Large intestine (tissue), 3 donors: ENCODE measurements at regions not wholly inside any gene's neighbourhood (a gene's known extent, or its start where the extent isn't known, plus 50 kb on each side); places are given as distances from the start of the nearest gene placed in this dataset.

Source experiments
- DNase-seq, 2 donors: peaks; one replicate each; pipeline versions ENCODE4 v3.0.0 to v3.0.0-alpha.2; 2013
- H3K27ac ChIP-seq: one replicate; pipeline ENCODE4 v1.5.1; 2013; ENCODE audit warnings: low read length
- H3K27me3 ChIP-seq: 2 replicates; pipeline ENCODE4 v1.6.1; 2013; ENCODE audit warnings: low read length; ENCODE audit not compliant: control insufficient read depth, insufficient read depth
- H3K36me3 ChIP-seq: 2 replicates; pipeline ENCODE4 v1.6.1; 2013; ENCODE audit warnings: low read length; ENCODE audit not compliant: control insufficient read depth, insufficient read depth
- H3K4me1 ChIP-seq: one replicate; pipeline ENCODE4 v1.6.1; 2013; ENCODE audit warnings: low read length; ENCODE audit not compliant: control insufficient read depth, insufficient read depth
- H3K4me3 ChIP-seq: one replicate; pipeline ENCODE4 v1.5.1; 2013; ENCODE audit warnings: low read length
- H3K9me3 ChIP-seq: one replicate; pipeline ENCODE4 v1.6.1; 2013; ENCODE audit warnings: mild to moderate bottlenecking, low read depth, low read length, moderate library complexity; ENCODE audit not compliant: control insufficient read depth
- WGBS: methylation state at CpG from one replicate; pipeline ENCODE4 v1.1.5; 2013; ENCODE audit warnings: low lambda C conversion rate; ENCODE audit not compliant: insufficient coverage; 5-methylcytosine and 5-hydroxymethylcytosine counted together

DNA sequence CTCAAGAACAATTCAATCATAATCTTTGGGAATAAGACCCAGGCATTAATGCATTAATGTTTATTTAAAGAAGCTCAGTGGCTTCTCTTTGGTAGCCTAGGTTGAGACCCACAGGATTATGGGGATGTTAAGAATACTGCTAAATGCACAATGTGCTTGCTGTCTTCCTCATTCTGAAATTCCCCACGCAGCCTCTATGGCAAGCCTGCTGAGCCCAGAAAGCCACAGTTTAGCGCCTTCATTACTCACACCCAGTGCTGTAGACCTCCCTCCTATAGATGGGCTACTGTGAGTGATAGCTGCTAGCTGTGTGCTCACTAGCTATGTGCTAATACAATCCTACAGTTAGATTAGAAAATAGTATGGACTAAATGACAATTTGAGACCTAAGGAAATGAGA lies 90.6 kb downstream of the TNFSF13B start:
- H3K4me1 ChIP-seq, result no peaks in the 10 kb centered on the region
- H3K27me3 ChIP-seq, result no peaks in the 10 kb centered on the region
- H3K4me3 ChIP-seq, result no peak overlapping the region
- no CpG with 5 or more reads among the region's 2 CpGs for WGBS
- DNase-seq, result no peak
- no peaks in the 10 kb centered on the region for H3K9me3 ChIP-seq
- no peaks in the 10 kb centered on the region for H3K36me3 ChIP-seq
- no peak overlapping the region for H3K27ac ChIP-seq

DNA sequence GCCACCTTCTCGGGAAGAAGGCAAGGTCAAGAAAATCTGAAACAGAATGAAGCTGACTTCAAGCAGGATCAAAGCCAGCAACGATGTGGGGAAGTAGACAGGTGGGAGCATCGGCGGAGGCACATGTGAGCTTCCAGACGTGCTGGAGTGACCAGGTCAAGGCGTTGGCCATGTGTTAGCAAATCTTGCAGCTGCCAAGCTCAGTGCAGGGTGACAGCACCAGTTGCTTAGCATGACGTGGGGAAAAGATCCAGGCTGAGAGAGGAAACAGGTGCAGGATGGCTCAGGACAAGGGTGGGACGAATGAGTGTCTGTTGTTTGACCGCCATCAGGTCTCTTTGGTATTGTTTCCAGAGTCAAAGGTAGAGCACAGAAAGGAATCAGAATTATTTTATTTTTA lies 92.3 kb downstream of the TNFSF13B start:
- WGBS, result 100% methylated on average over 2 of the region's 9 CpGs
- H3K4me1 ChIP-seq, result no peaks in the 10 kb centered on the region
- no peak overlapping the region for H3K27ac ChIP-seq
- H3K36me3 ChIP-seq, result no peaks in the 10 kb centered on the region
- no peak for DNase-seq
- no peak overlapping the region for H3K4me3 ChIP-seq
- H3K9me3 ChIP-seq, result no peaks in the 10 kb centered on the region
- H3K27me3 ChIP-seq, result no peaks in the 10 kb centered on the region

DNA sequence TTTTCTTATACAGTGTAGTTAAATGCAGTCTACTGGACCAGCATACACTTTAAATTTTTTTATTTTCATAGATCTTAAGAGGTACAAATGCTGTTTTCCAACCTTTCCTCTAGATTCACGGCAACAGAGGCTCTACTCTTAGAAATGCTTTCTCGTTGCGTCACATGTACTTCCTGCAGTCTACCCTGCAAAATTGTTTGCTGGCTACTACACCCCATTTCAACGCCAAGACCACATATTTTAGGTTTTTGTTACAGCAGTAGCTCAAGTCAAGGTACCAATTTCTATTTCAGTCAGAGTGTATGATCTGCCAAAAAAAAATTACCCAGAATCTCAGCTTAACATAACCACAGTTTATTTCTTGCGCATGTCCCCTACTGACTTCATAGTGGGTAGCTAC lies 94.1 kb downstream of the TNFSF13B start:
- H3K9me3 ChIP-seq, result no peaks in the 10 kb centered on the region
- no peaks in the 10 kb centered on the region for H3K4me1 ChIP-seq
- H3K27ac ChIP-seq, result no peak overlapping the region
- no peak overlapping the region for H3K4me3 ChIP-seq
- DNase-seq, result no peak
- 100% methylated on average over 2 of the region's 5 CpGs for WGBS
- no peaks in the 10 kb centered on the region for H3K27me3 ChIP-seq
- no peaks in the 10 kb centered on the region for H3K36me3 ChIP-seq

DNA sequence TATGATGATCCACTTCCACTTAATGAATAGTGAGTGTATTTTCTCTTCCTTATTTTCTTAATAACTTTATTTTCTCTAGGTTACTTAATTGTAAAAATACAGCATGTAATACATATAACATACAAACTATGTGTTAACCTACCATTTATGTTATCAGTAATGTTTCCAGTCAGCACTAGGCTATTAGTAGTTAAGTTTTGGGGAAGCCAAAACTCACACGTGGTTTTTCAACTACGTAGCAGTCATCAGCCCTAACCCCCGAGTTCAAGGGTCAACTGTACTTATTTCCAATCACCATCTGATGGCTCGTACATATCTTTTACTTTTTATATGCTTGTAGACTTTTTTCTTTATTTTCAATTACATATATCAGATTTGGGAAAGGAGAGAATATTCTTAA lies 95.7 kb downstream of the TNFSF13B start:
- Histone ChIP-seq H3K4me1 (no peaks in the 10 kb centered on the region), H3K27me3 (no peaks in the 10 kb centered on the region), H3K9me3 (no peaks in the 10 kb centered on the region), H3K4me3 (no peak overlapping the region), H3K27ac (no peak overlapping the region), H3K36me3 (no peaks in the 10 kb centered on the region)
- DNase-seq, result no peak
- WGBS, result 40% methylated on average over 1 of the region's 4 CpGs

DNA sequence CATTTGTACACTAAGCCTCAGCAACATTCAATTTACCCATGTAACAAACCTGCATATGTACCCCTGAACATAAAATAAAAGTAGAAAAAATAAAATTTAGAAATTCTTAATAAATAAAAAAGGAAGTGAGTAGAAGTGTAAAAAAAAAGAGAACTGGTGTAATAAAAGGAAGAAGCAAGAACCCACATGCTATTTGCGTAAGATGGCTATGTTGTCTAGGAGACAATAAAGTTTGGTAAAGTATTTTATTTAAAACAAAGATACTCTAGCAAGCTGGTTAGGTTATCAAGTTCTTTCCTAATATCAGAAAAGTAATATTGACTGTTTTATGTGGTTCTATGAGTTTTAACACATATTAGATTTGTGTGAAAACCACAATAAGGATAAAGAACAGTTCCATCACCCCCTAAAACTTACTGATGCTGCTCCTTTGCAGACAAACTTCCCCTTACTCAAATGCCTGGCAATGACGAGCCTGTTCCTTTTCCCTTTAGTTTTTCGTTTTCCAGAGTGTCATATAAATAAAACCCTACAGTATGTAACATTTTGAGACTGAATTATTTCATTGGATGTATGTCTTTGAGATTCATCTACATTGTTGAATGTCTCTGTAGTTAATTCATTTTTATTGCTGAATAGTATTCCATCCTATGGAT lies 98.9 kb downstream of the TNFSF13B start:
- Histone ChIP-seq H3K4me3 (no peak overlapping the region), H3K27ac (no peak overlapping the region), H3K27me3 (no peaks in the 10 kb centered on the region), H3K36me3 (no peaks in the 10 kb centered on the region), H3K4me1 (no peaks in the 10 kb centered on the region), H3K9me3 (no peaks in the 10 kb centered on the region)
- WGBS, result 100% methylated on average over 1 of the region's 3 CpGs
- no peak for DNase-seq

DNA sequence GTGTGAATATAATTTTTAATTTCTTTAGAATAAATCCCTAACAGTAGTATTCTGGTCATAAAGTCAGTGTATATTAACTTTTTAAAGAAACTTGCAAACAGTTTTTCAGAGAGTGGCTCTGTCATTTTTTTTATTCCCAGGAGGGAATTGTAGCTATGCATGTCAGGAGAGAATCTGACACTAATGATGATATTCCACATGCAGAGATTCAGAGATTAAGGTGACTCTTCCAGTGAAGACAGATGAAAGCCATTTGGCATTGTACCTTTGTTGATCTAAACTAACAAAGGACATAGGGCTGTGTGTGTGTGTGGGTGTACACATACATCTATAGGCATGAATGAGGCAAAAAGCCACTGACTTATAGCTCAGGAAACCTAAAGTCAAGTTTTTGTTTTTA lies 99.9 kb downstream of the TNFSF13B start:
- Histone ChIP-seq H3K27ac (no peak overlapping the region), H3K9me3 (no peaks in the 10 kb centered on the region), H3K4me3 (no peak overlapping the region), H3K36me3 (no peaks in the 10 kb centered on the region), H3K4me1 (no peaks in the 10 kb centered on the region), H3K27me3 (no peaks in the 10 kb centered on the region)
- no peak for DNase-seq

DNA sequence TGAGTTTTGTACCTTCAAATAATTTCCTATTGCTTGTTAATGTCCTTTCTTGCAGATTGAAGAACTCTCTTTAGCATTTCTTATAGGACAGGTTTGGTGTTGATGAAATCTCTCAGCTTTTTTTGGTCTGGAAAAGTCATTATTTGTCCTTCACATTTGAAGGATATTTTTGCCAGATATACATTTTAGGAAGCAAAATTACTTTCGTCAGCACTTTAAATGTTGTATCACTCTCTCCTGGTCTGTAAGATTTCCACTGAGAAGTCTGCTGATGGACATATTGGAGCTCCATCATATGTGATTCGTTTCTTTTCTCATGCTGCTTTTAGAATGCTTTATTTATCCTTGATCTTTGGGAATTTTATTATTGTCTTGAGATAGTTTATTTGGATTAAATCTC lies 105.5 kb downstream of the TNFSF13B start:
- no peaks in the 10 kb centered on the region for H3K9me3 ChIP-seq
- H3K36me3 ChIP-seq, result no peaks in the 10 kb centered on the region
- DNase-seq, result no peak
- H3K4me3 ChIP-seq, result no peak overlapping the region
- H3K27ac ChIP-seq, result no peak overlapping the region
- H3K27me3 ChIP-seq, result no peaks in the 10 kb centered on the region
- no peaks in the 10 kb centered on the region for H3K4me1 ChIP-seq
- WGBS, result 100% methylated on average over 1 of the region's 2 CpGs

DNA sequence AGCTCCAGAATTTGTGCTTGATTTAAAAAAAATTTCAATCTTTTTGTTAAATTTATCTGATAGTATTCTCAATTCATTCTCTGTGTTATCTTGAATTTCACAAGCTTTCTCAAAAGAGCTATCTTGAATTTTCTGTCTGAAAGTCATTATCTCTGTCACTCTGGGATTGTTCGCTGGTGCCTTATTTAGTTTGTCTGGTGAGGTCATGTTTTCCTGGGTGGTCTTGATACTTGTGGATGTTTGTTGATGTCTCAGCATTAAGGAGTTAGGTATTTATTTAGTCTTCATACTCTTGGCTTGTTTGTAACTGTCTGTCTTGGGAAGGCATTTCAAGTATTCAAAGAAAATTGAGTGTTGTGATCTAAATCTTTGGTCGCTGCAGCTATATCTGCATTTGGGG lies 106.3 kb downstream of the TNFSF13B start:
- no CpG with 5 or more reads among the region's 2 CpGs for WGBS

DNA sequence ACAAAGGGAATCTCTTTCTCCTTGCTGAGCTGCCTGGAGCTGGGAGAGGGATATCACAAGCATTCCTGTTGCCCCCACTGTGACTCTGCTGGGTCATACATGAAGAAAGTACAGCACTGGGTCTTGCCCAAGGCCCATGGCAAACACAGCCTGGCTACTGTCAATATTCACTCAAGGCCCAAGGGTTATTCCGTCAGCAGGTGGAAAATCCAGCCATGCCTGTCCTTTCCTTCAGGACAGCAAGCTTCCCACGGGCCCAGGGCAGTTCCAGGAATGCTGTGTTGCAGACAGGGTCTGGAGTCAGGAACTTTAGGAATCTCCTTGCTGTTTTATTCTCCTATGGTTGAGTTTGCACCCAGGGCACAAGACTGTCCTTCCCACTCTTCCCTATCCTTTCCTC lies 106.8 kb downstream of the TNFSF13B start:
- no CpG with 5 or more reads among the region's 2 CpGs for whole genome bisulfite sequencing
- Histone ChIP-seq H3K36me3 (no peaks in the 10 kb centered on the region), H3K4me3 (no peak overlapping the region), H3K4me1 (no peaks in the 10 kb centered on the region), H3K27me3 (no peaks in the 10 kb centered on the region), H3K27ac (no peak overlapping the region), H3K9me3 (no peaks in the 10 kb centered on the region)
- DNase-seq, result no peak

More for the DNA sequence above, 106.3 kb downstream of the TNFSF13B start:
- H3K4me1 ChIP-seq, result no peaks in the 10 kb centered on the region
- no peak overlapping the region for H3K27ac ChIP-seq
- no peaks in the 10 kb centered on the region for H3K36me3 ChIP-seq
- DNase-seq, result no peak
- H3K27me3 ChIP-seq, result no peaks in the 10 kb centered on the region
- no peaks in the 10 kb centered on the region for H3K9me3 ChIP-seq
- no peak overlapping the region for H3K4me3 ChIP-seq

DNA sequence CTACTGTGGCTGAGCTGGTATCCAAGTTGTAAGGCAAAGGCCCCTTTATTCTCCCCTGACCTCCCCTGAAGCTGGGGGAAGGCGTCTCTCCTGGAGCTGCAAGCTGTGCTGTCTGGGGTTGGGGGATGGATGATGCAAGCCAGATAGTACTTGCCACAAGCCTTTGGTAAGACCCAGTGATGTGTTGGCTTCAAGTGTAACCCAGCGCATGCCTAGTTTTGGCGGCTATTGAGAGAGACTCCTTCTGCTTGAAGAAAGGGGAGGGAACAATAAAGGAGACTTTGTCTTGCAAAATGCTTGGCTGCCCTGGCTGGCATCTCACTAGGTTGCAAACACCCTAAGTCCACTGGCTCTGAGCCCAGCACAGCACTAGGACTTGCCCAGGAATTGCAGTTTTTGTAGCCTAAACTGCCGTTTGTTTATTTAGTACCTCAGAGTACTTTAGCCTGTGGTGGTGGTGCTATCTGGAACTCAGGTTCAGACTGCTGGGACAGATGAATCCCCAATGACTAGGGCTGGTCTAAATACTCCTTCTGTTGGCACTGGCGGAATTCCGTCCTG lies 108.2 kb downstream of the TNFSF13B start:
- H3K9me3 ChIP-seq, result no peaks in the 10 kb centered on the region
- no peaks in the 10 kb centered on the region for H3K36me3 ChIP-seq
- H3K27me3 ChIP-seq, result no peaks in the 10 kb centered on the region
- no peak overlapping the region for H3K4me3 ChIP-seq
- DNase-seq, result no peak
- H3K27ac ChIP-seq, result no peak overlapping the region
- no peaks in the 10 kb centered on the region for H3K4me1 ChIP-seq
- no CpG with 5 or more reads among the region's 6 CpGs for WGBS

DNA sequence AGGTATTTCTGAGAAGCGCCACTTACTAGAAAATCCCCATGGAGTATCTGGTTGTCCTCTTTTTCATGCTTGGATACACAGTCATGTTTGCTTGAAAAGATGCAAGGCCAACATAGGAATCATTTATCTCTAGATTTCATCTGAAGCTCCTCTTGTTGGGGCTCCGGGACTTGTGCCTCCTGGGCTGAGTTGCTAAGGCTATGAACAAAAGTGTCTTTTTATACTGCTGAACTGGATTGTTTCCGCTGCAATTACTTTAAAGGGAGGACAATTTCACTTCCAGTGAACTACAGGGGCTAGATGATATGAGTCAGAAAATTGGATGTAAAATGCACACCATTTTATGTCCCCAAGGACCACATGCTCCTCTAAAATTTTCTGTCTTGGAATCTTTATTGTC lies 114.1 kb downstream of the TNFSF13B start:
- DNase-seq, result no peak

More for the DNA sequence above, 114.1 kb downstream of the TNFSF13B start:
- H3K36me3 ChIP-seq, result no peaks in the 10 kb centered on the region
- H3K27ac ChIP-seq, result no peak overlapping the region
- H3K4me1 ChIP-seq, result no peaks in the 10 kb centered on the region
- no peaks in the 10 kb centered on the region for H3K27me3 ChIP-seq
- WGBS, result no CpG with 5 or more reads among the region's 3 CpGs
- no peak overlapping the region for H3K4me3 ChIP-seq
- H3K9me3 ChIP-seq, result no peaks in the 10 kb centered on the region
